ENCODE measurements at regions not wholly inside any gene's neighbourhood (a gene's known extent, or its start where the extent isn't known, plus 50 kb on each side); places are given as distances from the start of the nearest gene placed in this dataset.

DNA sequence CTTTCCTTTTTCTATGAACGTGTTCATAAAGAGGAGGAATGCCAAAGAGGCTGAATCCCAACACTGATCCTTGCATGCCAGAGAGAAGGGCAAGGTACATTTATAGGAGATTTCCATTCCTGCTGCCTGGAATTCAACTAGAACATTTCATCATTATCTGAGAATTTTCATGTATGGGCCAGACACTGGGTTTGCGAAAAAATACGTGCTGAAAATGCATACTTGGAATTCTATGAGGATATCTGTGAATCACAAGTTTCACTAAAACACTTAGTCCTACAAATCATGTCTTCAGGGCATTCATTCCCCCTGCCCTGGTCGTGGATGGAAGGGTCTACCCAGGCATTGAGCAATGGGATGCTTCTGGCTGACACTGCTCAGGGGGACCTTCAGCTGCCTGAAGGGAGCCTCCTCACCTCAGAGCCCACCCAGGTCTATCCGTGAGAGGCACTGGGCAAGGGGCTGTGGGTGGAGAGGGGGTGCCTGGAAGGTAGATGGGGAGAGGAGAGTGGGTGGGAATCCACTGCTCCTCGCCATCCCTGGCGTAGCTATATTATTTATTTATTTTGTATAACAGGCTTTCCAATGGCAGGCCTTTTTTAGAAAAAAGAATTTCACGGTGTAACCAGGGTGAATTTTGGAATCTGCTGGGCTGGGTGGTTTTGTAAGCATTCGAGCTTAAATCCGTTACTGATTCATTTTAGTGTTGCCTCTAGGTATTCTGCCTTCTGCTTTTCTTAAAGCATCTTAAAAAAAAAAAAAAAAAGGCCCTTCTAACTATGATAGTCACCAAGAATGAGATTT, 560.6 kb upstream of the ID2 start:
- POLR2A ChIA-PET = interaction anchor here (1.3 to 1.4 kb wide), 2 partner anchors 560 to 564 kb away, joined by 3 to 4 read pairs; partner anchors contain the start of gene ID2
- peak; percentile 49 for DNase-seq (ENCODE audit: low read depth, low spot score)
- H3K4me3 ChIP-seq (ENCODE audit: low read depth, low read length) = no peak overlapping the region
- CTCF ChIA-PET = interaction anchor here (1.1 to 1.8 kb wide), 2 partner anchors 25 to 28 kb away, joined by 3 to 4 read pairs; no protein-coding TSS in a partner anchor
- TF ChIP-seq CTCF (IDR thresholded peaks at IDR 0.05; ENCODE audit: insufficient read depth, low read length, missing control alignments) = no peak

DNA sequence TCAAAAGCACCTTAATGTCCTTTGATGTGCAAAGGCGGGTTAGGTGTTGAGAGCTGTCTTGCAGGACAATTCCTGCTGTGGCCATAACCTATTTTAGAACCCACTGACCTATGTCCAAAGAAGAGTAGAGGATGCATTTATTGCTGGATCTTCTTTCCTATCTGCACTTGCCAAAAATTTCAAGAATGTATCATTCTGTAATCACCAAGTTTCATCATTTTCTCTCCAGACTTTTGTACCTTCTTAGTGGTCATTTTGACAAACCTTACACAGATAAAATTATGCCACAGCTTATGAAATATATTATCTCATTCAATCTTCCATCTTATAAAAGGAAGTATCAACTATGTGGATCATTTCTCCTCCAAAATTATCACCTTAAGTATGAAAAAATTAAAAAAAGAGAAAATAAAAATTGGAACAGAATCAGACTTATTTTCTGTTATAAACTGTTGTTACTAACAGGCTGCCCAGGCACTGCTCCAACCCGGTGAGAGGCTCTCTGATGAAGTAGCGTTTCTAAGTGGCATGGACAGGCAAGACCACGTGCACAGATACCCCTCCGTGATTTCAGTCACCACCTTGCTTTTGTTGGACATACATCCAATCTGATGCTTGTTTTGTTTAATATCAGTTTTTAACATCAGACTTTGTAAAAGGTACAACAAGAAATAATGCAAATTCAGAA, 559.9 kb upstream of the ID2 start:
- no peak for DNase-seq (ENCODE audit: low read depth, low spot score)
- ChIA-PET POLR2A (interaction anchor here (1.3 kb wide), 1 partner anchor 560 kb away, joined by 4 read pairs; the partner anchor contains the start of gene ID2), CTCF (interaction anchor here (0.8 to 1.1 kb wide), 3 partner anchors 26 to 694 kb away, joined by 3 to 4 read pairs (median 3); no protein-coding TSS in a partner anchor)
- no peak for TF ChIP-seq CTCF (IDR thresholded peaks at IDR 0.05; ENCODE audit: insufficient read depth, low read length, missing control alignments)
- no peak overlapping the region for H3K4me3 ChIP-seq (ENCODE audit: low read depth, low read length)

DNA sequence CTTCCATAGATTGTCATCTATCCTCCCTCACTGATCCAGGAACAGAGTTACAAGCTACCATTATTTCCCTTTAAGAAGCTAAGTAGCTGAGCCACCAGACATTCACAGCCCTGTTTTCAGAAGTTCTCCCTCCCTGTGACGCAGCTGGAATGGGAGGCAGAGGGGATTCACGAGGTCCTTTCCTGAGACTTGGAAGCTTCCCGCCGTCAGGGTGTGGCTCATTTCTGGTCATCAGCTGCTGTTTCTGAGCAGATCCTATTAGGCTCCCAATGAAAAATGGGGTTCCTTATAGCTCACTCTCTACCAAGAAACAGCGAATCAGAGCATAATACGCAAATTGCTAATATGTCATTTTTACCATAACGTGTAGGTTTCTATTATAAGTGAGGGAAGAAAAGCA, 559.3 kb upstream of the ID2 start:
- H3K4me3 ChIP-seq (ENCODE audit: low read depth, low read length) = no peak overlapping the region
- no peak for TF ChIP-seq CTCF (IDR thresholded peaks at IDR 0.05; ENCODE audit: insufficient read depth, low read length, missing control alignments)
- ChIA-PET CTCF (interaction anchor here (0.8 to 1.0 kb wide), 2 partner anchors 30 to 695 kb away, joined by 3 to 4 read pairs; no protein-coding TSS in a partner anchor), POLR2A (interaction anchor here (1.3 kb wide), 1 partner anchor 559 kb away, joined by 4 read pairs; the partner anchor contains the start of gene ID2)
- no peak for DNase-seq (ENCODE audit: low read depth, low spot score)

- TF ChIP-seq CTCF (IDR thresholded peaks at IDR 0.05; ENCODE audit: insufficient read depth, low read length, missing control alignments) = no peak
- ChIA-PET CTCF (interaction anchor here (0.5 kb wide), 1 partner anchor 10 kb away, joined by 3 read pairs; no protein-coding TSS in a partner anchor), POLR2A (no interaction called here)
- no peak overlapping the region for H3K4me3 ChIP-seq (ENCODE audit: low read depth, low read length)
- no peak for DNase-seq (ENCODE audit: low read depth, low spot score)
These were observed 558.4 kb upstream of the ID2 start for GRCh38 chr2:8123464-8123863.

DNA sequence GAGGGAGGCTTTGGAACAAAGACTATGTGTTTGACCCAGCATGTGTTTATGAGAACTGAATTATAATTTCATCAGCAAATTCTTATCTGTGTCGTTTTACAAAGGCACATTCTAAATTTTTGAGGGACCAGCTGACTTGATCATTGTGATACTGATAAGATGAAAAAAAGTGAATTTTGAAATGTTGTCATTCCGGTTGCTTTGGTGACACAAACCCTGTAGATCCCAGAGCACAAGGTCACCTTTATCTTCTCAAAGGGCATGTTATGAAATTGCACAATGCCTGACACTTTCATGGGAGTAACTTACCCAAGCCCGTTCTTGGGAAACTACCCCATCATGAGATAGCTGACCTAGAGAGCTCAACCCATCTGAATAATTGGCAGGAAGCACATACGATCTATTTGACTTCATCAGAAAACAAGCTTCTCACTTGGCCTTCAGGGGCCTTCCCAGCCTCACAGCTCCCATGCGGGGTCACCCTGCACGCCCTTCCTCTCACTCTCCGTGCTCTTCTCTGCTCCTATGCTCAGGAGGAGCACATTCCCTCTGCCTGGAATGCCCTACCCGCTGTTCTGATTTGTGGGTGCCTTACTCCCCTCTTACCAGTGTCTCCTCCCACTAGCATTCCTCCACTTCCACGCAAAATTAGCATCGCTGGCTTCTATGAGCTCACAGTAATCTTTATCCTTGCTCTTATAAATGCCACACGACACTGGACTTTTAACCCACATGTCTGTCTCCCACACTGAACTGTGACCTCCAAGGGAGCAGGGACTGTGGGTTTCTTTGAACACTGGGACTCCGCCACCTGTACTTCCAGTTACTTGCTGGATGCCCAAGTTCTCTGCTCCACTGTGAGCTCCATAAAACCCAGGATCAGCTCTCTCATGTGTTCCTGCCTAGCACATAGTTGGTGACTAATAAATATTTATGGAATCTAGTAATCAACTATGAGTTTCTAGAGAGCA, 555.8 kb upstream of the ID2 start:
- POLR2A ChIA-PET = interaction anchor here (1.2 kb wide), 1 partner anchor 556 kb away, joined by 4 read pairs; the partner anchor contains the start of gene ID2
- CTCF ChIA-PET = no interaction called here
- no peak overlapping the region for H3K4me3 ChIP-seq (ENCODE audit: low read depth, low read length)
- no peak for DNase-seq (ENCODE audit: low read depth, low spot score)
- TF ChIP-seq CTCF (IDR thresholded peaks at IDR 0.05; ENCODE audit: insufficient read depth, low read length, missing control alignments) = no peak
